GM19438 (cell line): ENCODE measurements at regions not wholly inside any gene's neighbourhood (a gene's known extent, or its start where the extent isn't known, plus 50 kb on each side); places are given as distances from the start of the nearest gene placed in this dataset.
"Not testable (repeated sequence)": the region's sequence is repeated elsewhere in the genome, so short reads cannot be mapped to it uniquely, and the experiment has no call there.

ENCODE experiments used
- ATAC-seq: cut with Tn5 transposase; IDR thresholded peaks from one replicate; pipeline ENCODE4 v1.9.1; 2021; ENCODE audit warnings: low read depth; ENCODE audit not compliant: unreplicated experiment

DNA sequence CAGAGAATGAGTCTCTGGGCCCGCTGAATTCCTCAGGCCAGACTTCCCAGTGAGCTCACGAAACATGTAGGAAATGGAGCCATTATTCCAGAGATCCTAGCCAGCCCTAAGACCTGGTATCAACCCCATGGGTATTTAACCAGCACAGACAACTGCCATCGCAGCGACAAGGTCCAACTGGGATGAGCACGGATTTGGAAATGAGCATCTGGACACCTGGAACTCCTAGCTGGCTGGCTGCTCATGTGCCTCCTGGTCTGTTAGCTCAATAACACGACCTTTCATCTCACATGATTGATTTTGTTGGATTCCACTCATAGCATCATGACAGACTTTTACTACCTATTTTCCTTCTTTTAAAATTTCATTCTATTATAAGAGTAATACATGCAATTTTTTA is 51.0 kb downstream of the POU3F3 start:
- no peak for ATAC-seq

DNA sequence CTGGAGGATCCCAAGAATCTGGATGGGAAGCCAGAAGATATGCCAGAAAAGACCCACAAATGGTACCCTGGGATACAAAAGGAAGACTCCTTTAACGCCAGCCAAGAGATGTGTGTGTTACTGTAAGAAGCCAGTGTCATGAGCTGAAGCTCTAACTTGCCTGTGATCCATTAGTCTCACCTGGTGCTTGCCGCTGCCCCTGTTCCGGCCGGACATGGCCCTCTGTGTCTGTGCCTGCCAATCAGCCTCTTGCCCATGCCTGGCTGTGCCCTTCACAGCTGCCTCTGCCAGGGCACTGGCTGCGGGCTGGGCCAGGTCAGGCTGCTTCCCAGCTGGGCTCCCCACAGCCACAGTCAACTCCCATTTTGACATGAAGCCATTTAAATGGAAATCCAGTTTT is 55.4 kb downstream of the POU3F3 start:
- ATAC-seq = no peak

DNA sequence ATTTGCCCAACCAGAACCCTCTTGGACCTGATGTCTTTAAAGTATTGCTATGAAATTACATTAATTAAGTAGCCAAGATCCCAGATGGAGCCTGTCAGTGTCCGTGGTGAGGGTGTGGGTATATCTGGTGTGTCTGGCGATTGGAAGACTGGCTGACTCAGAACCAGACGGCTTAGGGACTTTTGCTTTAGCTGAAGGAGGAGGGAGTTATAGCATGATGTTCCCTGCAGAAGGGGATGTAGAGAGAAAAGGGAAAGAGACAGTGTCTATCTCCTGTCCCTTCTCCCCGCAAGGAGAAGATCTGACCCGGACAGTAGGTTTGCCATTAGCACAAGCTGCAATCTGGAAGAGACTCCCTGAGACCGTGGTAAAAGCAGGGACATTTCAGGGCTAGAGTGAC is 60.6 kb downstream of the POU3F3 start:
- ATAC-seq = no peak

DNA sequence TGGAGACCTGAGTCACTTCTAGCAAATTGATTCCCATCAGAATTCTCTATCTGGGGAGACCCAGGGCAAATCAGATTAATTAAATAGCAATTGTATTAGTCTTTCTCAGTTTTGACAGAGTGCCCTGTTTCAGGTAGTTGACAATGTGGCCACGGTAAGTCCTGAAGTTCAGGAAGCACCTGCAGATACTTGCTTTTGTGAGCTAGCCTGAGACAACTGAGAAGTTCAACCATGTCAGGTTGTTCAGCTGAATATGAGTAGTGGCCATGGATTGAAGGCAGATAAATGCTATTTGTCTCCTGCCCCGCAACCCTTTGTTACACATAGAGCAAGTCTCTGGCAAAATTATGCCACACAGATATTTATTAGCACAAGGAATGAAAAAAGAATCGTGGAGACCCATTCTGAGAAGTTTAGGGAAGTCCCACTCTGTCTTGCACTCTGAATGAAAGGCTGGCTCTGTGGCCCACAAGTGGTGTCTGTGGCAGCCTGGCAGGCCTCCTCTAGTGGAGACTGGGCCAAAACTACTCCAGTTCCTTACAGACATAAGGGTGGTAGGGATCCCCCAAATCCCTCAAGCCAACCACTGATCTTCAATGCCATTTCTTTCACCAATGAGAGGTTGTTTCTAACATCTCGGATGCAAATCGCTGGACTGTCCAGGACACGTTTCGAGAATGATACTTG is 61.3 kb downstream of the POU3F3 start:
- no peak for ATAC-seq

DNA sequence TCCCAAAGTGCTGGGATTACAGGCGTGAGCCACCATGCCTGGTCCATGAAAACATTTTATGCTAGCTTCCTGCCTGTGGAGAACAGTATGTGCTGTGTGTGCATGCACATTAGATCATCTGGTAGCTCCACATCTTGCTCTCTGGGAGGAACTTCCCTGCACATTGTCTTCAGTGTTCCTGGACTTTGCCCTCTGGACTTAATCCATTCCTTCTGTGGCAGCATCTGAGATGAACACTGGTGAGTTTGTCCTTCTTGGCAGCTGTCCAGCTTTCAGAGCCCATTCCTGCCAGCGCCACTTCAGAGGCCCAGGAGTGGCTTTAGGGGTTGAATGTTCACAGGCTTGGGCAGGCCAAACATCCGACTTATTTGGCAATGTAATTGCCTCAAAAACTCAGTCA is 65.2 kb downstream of the POU3F3 start:
- no peak for ATAC-seq

DNA sequence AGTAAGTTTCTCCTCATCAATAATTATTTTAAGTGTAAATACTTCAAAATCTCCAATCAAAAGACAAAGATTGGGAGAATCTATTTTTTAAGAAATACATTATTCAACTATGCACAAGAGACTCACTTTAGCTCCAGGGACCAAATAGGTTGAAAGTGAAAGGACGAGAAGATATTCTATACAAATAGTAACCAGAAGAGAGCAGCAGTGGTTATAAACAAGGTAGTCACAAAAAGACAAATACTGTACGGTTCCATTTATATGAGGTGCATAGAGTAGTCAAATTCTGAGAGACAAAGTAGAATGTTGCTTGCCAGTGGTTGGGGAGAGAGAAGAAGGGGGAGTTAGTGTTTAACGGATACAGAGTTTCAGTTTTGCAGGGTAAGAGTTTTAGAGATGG is 69.8 kb downstream of the POU3F3 start:
- ATAC-seq = no peak

DNA sequence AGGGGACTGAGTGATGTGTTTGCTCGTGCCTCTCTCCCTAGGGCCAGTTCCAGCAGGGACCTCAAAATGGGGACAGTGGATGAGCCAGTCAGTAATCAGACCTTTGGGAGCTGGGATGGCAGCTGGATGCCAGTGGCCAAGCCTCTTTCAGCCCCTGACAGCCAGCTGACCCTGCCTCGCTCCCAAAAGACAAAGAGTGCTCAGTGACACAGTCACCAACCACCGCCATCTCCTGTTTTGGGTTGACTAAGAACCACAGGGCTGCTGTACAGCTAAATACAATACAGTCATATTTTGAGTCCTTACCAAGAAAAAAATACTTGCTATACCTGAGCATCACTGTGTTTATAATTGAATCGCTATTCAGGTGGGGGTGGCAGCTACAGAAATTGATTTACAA is 75.7 kb downstream of the POU3F3 start:
- ATAC-seq = no peak

DNA sequence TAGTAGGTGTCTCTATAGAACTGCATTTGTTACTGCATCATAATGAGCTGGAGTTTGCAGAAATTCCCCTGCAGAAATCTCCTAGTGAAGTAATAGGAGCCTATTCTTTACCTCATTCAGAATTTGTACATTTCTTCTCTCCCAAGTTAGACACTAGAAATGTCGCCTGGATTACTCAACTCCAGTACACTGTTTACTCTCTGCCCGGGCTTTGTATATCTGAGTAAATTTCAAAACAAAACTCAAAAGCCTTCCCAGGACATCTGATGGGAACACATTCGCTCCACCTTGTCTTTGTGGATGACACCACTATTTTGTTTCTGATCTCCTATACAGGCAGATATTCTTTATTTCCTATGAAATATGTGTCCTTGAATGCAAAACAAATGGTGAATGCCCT is 76.8 kb downstream of the POU3F3 start:
- no peak for ATAC-seq

DNA sequence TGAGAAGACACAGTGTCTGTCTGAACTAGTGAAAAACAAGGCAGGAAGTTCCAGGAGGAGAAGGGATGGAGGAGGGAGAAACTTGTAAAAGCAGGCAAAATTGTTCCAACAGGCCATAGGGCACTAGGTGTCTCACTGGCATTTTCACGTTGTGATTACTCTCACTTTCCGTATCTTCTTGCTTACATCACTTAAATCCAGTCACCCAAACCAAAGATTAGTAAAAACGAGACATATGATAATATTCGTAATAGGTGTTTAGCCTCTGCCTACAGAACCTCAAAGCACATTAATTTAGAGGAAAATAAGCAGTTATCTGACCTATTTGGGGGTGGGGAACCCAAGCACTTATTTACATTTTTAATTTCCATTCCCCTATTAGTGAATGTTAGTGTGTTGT is 78.3 kb downstream of the POU3F3 start:
- ATAC-seq = no peak

DNA sequence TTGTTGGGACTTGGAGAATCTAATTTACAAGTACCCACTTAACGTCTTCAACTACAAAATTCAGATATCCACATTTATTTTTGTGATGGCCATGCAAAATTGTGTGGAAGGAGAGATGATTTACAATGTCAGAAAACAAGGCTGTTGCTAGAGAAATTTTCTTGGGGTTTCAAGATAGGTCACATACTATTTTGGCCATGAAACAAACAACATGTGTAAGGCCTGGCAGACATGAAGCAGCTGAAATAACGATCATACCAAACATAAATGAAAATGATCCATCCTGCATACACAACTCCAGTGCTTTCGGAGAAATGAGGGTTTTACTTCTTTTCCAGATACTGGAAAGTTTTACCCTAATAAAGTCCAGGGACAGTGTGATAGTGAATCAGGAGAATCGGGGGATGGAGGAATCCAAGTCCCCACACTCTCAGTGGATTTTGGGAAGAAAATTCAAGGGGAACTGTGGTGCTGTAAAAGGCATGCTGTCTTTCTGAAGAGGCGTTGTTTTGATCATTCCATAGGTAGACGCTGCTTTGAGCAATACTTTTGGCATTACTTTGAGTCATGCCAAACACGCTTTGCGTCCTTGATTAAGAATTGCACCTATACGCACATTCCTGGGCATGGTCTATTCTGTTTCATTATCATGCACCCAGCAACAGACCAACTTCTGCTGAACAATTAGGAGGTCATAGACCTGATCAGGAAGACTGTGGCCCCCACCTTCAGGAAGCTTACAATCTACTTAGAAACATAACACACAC is 79.4 kb downstream of the POU3F3 start:
- ATAC-seq = no peak

DNA sequence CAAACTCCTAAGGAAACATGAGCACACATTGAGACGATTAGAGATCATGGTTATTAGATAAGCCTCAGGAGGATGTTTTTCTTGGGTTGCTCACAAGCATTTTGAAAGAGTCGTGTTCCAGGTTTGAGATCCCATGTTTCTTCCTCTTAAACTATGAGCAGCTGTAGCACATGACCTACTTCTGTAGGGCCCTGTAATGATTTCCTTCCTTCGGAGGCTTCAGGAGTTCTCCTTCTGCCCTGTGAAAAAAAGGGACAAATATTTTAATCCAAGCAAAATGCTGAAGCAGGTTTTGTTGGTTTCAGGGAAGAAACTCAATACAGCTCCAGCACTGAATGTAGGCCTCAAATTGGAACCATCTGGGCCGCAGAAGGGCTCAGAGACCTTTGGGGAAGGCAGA is 82.6 kb downstream of the POU3F3 start:
- ATAC-seq = no peak

DNA sequence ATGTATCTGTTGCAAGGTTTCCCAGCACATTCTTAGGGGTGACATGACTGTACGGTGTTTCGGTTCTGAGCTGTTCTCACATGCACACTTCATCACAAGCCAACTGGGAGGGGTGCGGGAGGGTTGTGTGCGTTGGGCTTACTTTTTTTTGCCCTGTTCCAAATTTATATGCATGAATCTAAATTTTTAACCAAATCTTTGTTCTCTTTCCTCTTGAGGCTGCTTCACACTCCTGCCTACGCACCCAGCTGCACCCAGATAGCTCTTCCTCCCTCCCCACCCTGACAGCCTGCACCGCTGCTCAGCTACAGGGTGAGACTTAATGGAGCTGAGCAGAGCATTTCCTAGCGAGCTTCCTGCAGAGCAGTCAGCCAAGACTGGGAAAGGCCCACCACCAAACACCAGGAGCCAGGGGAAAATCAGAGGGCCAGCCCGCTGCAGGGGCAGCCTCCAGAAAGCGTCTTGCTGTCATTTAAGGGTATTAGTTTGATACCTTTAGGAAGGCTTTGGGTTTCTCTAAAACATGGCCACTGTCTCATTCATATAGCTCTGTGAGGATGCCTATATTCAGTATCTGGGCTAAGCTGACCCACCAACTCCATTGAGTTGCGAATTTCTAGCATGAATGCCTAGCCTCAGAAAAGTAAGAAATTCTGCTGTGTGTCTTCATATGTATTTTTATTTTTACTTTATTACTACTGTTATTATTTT is 84.5 kb downstream of the POU3F3 start:
- peak; percentile 84 for ATAC-seq

DNA sequence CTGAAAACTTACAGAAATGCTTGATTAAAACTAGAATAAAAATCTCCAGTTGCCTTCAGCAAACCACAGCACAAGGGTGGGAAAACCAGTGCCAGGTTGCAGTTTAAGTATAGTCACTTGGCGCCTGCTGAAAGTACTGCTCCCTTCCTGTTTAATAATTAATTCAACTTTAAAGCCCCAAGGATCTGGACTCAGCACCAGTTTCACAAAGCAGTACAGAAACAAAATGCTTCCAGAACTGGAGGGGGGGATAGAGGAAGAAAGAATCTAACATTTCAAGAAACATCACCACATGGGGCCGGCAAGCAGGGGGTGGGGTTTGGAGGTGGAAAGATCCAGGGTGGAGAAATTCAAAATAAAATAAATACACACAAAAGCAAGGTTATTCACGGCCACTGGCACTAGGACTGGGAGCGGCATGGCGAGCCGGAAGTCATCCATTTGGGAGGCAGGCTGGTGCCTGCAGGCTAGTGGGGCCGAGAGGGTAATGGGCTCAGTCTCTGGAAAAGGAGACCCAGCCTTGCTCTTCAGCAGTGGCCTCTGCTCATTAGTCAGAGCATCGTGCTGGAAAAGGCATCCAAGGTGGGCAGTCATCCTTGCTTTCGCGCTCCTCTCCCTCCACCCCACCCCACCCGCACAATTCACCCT is 85.8 kb downstream of the POU3F3 start:
- no peak for ATAC-seq

DNA sequence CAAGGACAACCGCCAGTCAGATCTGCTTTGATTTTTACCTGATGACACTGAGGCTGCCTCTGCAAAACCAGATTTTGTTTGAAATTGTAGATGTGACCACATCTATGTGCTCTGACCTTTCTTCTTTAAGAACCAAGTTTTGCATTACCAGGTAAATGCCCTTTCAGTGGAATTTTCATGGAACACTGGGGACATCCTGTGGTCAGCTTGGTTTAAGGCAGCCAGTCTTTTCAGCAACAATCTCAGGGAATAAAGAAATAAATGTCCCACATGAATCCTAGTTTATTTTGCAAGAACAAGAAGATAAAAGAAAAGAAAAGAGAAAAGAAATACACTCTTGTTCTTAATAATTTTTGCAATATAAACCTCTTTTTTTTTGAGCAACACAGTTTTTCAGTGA is 90.6 kb downstream of the POU3F3 start:
- ATAC-seq = no peak

DNA sequence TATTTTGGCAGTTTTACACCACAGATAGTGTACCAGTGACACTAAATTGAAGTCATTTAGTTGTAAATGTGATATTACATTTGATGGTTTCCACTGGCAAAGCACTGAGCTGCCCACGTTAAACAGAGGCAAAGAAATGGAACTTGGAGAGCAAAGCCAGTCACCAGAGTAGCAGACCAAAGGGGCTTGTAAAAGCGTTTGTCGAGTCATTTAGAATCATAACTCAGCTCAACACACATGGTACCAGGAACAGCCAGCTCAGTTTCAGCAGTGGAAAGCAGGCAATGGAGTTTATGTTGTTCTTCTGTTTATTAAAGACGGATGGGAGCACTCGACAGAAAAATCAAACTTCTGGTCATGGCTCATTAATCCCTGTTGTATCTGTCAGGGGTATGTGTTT is 91.2 kb downstream of the POU3F3 start:
- ATAC-seq = no peak

DNA sequence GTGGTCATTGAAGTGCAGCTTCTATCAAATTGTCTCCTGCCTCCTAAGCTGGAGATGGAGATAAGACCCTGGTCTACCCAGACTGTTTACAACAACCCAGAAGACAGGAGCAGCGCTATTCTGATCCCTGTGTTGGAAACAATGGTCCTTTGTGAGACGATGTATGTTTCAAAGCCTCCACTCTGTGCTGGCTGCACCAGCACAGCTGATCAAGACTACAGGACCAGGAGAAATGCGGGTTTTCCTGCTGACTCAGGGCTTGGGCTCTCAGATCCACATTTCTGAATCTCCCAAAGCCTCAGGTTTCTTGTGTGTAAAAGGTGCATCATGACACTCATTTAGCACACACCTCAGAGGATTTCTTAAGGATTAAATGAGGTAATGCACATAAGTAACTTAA is 92.0 kb downstream of the POU3F3 start:
- ATAC-seq = no peak

DNA sequence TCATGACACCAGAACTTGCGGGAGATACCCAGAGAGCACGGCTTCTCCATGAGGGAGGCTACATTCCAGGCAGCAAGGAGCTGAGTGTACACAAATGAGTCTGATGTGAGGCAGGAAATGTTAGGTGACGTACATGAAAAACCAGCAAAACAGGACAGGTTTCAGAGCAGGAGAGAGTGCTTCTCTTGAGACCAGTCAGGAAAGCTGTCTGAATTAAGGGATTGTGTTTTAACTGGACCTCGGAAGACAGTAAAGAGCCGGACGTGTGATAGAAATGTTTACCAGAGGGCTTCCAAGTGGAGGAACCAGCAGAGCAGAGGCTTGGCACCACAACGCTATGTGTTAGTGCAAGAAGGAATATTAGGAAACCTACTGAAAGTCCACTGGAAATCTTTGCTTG is 90.4 kb upstream of the MRPS9 start:
- not testable (repeated sequence) for ATAC-seq

DNA sequence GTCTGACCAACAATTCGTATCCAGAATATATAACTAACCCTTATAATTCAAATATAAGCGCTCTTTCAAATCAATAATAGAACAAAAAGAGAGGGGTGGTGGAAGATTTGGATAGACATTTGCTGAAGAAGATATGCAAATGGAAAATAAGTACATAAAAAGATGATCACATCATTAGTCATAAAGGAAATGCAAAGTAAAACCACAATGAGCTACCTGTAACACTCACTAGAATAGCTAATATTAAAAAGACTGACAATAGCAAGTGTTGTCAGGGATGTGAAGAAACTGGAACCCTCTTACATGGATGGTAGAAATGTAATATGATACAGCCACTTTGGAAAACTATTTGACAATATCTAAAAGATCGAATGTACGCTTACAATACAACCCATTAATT is 84.9 kb upstream of the MRPS9 start:
- ATAC-seq = no peak

DNA sequence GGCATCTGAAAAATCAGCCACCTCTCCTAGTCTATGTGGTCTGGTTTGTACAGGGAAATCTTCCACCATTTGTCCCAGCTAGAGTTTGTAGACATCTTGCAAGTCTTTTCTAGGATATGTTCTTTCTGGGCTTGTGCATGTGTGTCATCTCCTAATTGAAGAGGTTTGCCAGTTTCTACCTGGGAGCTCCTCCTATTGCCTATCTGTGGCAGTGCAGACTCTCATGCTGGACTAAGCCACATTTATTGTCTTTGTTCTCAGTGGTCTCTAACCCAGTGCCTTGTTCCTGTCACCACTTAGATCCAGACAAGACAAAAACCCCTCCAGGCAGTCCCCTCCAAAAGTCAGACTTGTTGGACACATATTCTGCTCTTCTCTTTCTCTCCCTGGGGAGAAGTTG is 72.0 kb upstream of the MRPS9 start:
- no peak for ATAC-seq

DNA sequence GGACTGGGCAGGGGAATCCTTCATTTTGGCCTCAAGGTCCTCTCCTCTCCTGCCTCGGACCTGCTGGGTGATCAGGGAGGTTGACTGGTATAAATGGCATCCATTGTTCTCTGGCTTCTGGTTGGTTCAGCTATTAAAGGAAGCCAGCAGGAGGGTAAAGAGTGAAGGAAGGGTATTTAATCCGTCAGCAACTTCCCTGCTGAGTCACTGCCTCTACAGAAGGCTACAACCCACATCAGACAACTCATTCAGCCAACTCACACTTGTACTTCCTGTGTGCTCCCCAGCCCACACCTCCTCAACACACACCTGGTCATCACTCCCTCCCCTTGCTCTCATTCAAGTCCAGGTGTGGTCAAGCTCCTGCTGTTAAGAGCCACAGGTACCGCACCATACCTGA is 68.3 kb upstream of the MRPS9 start:
- ATAC-seq = no peak

DNA sequence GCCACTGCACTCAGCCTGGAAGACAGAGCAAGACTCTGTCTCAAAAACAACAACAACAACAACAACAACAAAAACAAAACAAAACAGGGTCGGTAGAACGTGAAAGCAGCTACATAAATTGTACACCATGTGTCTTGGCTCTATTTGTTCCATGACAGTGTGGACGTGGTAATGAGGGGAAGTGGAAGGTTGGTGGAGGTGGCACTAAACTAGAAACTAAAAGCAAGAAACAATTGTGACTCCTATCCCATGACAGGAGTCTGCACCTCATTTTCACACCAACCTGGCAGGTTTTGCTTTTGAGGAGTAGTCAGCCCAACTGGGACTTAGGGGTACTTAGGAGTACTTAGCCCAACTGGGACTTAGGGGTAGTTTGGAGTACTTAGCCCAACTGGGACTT is 62.5 kb upstream of the MRPS9 start:
- no peak for ATAC-seq
